H1 (cell line): ENCODE measurements at regions not wholly inside any gene's neighbourhood (a gene's known extent, or its start where the extent isn't known, plus 50 kb on each side); places are given as distances from the start of the nearest gene placed in this dataset.

ENCODE experiments used
- CHD1 ChIP-seq: IDR thresholded peaks from 2 replicates; pipeline ENCODE4 v1.6.1; 2012; ENCODE audit warnings: low read depth, low read length, improper control_type of control experiment
- CHD7 ChIP-seq: fragments of 300-600 bp; sonication (generic); IDR thresholded peaks from 2 replicates; pipeline ENCODE4 v1.7.1; 2012; ENCODE audit warnings: low read length, moderate library complexity, mild to moderate bottlenecking, inconsistent platforms; ENCODE audit not compliant: insufficient replicate concordance
- CTCF ChIP-seq, 3 experiments: IDR thresholded peaks; 1 replicate in 2 of 3; 2 replicates in 1 of 3; pipeline versions ENCODE4 v1.5.1 to v1.6.1; 2011; ENCODE audit warnings: low read length in 3 of 3, mild to moderate bottlenecking in 3 of 3, inconsistent platforms in 2 of 3, low read depth in 1 of 3, moderate library complexity in 1 of 3; ENCODE audit not compliant: insufficient read depth in 1 of 3; ENCODE audit errors: control extremely low read depth in 1 of 3
- EP300 ChIP-seq, 2 experiments: IDR thresholded peaks; 1 replicate in 1 of 2; 2 replicates in 1 of 2; pipeline ENCODE4 v1.6.1; 2011 to 2012; ENCODE audit warnings: low read depth in 2 of 2, low read length in 2 of 2, mild to moderate bottlenecking in 2 of 2, borderline replicate concordance in 1 of 2, inconsistent platforms in 1 of 2, moderate library complexity in 1 of 2
- EZH2 ChIP-seq: fragments of 200-600 bp; sonication (generic); IDR thresholded peaks from 2 replicates; pipeline ENCODE4 v1.7.1; 2012; ENCODE audit warnings: low read depth, mild to moderate bottlenecking, moderate library complexity, low read length, inconsistent platforms; ENCODE audit not compliant: severe bottlenecking
- KDM4A ChIP-seq: IDR thresholded peaks from one replicate; pipeline ENCODE4 v1.7.1; 2012; ENCODE audit warnings: low read depth, mild to moderate bottlenecking, moderate library complexity, low read length, inconsistent platforms; ENCODE audit not compliant: severe bottlenecking
- POLR2A ChIP-seq, 2 experiments: IDR thresholded peaks; 1 replicate in 1 of 2; 2 replicates in 1 of 2; pipeline ENCODE4 v1.6.1; 2011; ENCODE audit warnings: low read depth in 2 of 2, low read length in 2 of 2, mild to moderate bottlenecking in 2 of 2; ENCODE audit errors: control extremely low read depth in 1 of 2
- RNF2 ChIP-seq: fragments of 200-900, 300-1000 bp; sonication (generic); IDR thresholded peaks from 2 replicates; pipeline ENCODE4 v1.7.1; 2016; ENCODE audit warnings: borderline replicate concordance, low read depth, mild to moderate bottlenecking, antibody characterized with exemption, low read length; ENCODE audit not compliant: poor library complexity, severe bottlenecking; ENCODE audit errors: missing control alignments
- TBP ChIP-seq: IDR thresholded peaks from 2 replicates; pipeline ENCODE4 v1.6.1; 2011; ENCODE audit warnings: low read depth, low read length, improper control_type of control experiment

GRCh38 chr1:234827181-234827580, 217.2 kb upstream of the IRF2BP2 start:
- TF ChIP-seq POLR2A (IDR thresholded peaks at IDR 0.05; ENCODE audit: control extremely low read depth in 1 of 2, low read depth in 2 of 2, low read length in 2 of 2), result no peak
- TF ChIP-seq KDM4A, result no peak
- TF ChIP-seq CTCF (IDR thresholded peaks at IDR 0.05; ENCODE audit: control extremely low read depth in 1 of 3, insufficient read depth in 1 of 3, low read depth in 1 of 3, low read length in 3 of 3), result no peak
- TF ChIP-seq EP300 (IDR thresholded peaks at IDR 0.05; ENCODE audit: borderline replicate concordance in 1 of 2, low read depth in 2 of 2, low read length in 2 of 2), result no peak
- TF ChIP-seq CHD7, result no peak
- no peak for TF ChIP-seq EZH2
- TF ChIP-seq CHD1, result no peak
- no peak for TF ChIP-seq RNF2
- TF ChIP-seq TBP, result no peak
